Stimulated activated CD4-positive, alpha-beta T cell treated with anti-CD3 and anti-CD28 coated beads, Interleukin-12 subunit alpha, Interleukin-12 subunit beta, amount 100 ng/mL, for 48 hours (primary cell): ENCODE measurements at regions not wholly inside any gene's neighbourhood (a gene's known extent, or its start where the extent isn't known, plus 50 kb on each side); places are given as distances from the start of the nearest gene placed in this dataset.
A peak's percentile ranks its signal among the peaks of the same experiment; 100 is the strongest.

ENCODE experiments used
- DNase-seq, 3 donors: peaks; one replicate each; pipeline ENCODE4 v3.0.0-alpha.2; 2020; ENCODE audit warnings: low read depth in 2 of 3, low spot score in 1 of 3

DNA sequence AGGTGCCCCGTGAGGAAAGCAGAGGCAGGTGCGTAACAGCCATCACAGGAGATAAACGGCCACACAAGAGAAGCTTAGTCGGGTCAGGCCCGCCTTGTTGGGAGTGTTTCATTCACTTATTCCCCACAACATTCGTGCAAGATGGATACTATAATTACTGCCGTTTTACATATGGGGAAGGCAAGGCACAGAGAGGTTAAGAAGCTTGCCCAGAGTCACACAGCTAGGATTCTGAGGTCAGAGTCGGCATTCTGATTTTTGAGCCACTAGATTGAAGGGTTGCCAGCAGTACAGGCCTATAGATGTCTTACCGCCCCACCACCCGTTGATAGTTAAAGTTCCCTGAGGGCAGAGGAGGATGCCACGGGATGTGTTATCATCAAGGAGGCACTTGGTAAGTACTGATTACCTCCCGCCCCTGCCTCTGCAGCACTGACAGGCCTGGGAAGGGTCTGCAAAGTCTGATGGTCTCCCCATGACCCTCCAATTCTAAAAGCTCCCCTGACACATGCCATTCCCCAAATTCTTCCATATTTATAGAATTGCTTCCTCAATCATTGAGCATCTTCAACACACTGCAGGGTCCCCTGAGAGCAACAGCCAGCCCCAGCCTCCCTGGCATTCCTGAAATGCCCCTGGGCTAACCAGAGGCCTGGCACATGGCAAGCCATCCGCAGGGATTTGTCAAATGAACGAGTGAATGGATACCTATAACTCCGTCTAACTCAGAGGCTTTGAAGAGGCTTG lies 74.7 kb upstream of the CLDN14 start:
- DNase-seq, result no peak

DNA sequence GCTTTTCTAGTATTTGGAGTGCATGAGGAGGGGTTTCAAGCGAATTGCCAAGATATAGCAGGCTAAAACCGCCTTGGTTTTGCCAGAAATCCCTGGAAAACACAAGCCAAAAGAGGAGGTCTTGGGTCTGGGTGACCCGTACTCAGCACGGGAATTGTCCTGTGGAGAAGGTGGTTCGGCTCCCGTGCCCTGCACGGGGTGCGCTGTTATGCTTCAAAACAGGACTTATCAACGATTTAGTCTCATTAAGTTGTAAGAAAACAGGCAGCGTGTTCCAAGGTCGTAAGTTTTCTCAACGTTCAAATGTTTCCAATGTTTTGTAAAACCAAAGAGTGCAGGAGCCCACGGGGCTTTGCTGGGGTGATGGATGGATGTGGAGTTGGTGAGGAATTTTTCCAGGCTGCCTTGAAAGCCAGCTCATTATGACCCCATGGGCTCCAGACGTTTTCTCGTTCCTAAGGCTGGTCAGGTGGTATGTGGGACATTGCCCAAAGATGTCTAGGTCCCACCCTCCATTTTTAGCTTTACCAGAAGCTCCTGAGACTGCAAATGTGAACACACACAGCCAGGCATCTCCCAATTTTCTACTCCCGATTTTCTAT lies 75.4 kb upstream of the CLDN14 start:
- DNase-seq, result no peak

DNA sequence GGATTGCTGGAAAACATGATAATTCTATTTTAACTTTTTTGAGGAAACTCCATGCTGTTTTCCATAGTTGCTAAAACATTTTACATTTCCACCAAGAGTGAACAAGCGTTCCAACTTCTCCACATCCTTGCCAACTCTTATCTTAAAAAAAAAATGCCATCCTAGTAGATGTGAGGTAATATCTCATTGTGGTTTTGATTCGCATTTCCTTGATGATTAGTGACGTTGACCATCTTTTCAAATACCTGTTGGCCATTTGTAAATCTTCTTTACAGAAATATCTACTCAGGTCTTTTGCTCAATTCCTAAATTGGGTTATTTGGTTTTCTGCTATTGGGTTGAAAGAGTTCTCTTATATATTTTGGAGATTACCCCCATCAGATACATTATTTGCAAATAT lies 77.4 kb upstream of the CLDN14 start:
- DNase-seq, result no peak

DNA sequence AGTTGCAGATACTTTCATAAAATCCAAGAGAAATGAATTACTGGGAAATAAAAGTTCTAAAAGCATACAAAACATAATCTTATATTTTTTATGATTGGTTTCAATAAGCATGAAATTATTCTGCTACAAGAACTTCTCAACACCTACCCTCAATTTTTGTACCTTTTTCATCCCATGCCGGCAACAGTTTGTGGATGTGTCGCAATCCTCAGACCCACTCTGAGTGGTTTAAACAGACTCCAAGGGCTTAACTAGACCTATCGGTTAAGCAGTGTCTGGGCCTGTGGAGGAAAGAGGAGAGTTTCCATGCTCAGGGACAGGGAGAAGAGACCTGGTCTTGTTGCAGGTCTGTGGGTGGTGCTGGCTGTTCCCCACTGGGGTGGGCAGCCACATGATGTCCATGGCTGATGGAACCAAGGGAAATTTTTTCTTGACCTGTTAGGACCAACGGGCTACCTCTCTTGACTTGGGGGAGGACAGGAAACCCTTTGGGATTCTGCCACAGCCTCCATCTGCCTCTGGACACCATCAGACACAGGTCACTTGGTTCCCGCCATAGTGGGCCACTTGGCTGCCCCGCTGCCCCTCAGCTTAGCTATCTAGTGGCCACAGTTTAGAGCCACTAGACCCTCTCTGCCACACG lies 81.1 kb upstream of the CLDN14 start:
- DNase-seq, result no peak

DNA sequence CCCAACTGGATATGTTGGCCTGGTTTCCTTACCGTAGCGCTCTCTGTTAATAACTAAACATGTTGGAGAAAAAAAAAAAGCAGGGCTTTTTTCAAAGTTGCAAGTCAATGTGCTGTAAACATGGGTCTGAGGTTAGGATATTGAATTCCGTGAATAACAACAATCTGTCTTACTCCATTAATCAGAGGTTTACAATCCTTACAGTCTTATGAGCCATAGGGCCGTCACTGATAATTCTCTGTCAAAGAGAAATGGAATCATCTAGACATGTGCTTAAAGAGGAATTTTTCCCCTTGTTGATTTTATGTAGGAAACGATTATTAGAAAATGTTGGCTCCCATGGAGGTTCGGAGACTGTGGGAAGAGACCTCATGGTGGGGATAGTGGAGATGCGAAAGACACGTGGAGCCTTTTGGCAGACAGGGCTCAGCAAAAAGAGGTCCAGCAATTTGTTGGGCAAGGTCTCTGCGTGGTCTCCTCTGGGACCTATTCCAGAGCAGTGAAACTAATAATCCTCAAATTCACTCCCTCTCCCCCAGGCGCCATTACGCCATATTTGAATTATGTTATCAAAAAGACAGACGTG lies 83.5 kb upstream of the CLDN14 start:
- no peak for DNase-seq

DNA sequence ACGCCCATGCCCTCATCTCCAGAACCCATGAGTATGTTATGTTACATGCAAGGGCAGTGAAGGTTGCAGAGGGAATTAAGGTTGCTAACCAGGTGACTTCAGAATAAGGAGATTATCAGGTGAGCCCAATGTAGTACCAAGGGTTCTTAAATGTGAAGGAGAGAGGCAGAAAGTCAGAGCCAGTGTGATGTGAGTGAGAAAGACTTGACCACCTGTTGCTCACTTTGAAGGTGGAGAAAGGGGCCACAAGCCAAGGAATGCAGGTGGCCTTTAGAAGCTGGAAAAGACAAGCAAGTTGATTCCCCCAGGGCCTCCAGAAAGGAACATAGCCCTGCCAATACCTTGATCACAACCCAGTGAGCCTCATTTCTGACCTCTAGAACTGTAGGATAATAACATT lies 84.7 kb upstream of the CLDN14 start:
- DNase-seq, result no peak

DNA sequence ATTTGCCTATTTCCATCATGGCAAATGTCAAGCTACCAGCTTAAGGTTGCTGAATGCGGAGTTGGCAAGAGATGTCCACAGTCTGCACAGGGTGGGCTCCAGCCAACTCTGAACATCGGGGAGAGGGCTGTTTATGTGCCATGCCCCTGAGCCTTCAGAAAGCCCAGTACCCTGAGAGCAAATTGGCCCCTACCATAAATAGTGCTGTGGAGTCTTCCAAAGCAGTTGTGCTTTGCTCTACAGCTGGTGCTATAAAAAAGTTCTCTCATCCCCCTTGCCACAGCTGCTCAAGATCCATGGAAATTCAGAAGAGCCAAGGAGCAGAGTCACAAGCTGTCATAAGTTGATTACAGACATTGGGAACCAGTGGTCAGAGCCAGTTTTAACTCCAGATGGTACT lies 85.6 kb upstream of the CLDN14 start:
- no peak for DNase-seq

DNA sequence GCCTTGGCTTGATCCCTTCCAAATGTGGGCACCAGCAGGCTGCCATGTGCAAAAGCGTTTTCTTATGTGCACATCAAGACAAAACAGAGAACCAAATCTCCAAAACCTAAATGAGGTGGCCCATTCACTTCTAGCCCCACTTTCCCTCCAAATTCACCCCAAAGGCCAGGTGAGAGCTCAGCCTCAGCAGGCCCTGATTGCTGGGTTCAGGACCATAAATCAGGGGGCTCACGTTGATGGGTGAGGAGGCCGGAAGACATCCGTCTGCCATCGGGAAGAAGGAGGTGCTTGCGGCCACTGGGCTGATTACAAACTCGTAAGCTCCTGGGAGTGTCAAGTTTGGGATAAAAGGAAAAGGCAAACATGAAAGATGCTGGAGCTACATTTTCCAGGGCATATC lies 86.7 kb upstream of the CLDN14 start:
- DNase-seq, result no peak

DNA sequence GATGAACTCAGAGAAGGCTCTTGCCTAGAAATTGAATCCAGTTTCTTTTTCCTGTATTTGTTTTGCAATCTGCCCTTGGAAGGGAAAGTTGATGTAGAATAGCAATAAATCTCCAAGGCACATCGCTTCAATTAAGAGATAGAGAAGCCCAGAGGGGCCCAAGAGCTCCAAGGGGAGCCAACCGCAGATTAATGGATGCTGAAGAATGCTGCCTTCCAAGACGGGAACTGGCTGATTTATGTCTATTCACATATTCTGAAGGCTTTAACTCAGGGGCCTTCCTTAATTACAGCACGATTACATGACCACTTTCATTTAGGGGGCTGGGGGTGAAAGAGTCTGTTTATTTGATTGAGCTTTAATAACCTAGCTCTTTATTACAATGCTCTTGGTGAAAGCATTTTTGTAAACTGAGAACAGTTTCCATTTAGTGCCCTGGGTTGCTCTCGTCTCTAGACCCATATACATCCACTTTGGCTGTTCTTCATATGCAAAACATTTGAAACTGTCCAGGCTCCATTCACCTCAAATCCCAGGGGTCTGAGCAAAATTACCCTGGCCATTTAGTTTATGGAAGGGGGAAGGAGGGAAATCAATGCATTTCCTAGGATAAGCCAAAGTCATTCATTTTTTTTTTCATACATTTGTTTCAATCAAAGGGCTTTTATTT lies 87.4 kb upstream of the CLDN14 start:
- no peak for DNase-seq

DNA sequence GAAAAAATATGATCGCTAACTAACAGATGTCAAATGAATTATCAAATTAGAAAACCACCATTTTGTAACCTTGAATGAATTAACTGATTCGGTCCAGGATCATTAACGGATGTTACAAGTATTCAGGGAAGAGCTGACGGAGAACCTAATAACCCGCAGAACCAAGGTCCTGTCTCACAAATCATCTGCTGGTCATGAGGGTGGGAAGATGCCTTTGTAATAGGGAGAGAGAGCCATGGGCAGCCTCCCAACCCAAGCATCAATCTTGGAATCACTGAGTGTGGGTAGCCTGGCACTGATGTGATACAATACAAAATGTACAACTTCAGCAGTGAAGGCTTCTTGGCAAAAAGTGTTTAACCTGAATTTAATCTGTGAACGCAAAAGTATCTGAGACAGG lies 89.6 kb upstream of the CLDN14 start:
- no peak for DNase-seq

DNA sequence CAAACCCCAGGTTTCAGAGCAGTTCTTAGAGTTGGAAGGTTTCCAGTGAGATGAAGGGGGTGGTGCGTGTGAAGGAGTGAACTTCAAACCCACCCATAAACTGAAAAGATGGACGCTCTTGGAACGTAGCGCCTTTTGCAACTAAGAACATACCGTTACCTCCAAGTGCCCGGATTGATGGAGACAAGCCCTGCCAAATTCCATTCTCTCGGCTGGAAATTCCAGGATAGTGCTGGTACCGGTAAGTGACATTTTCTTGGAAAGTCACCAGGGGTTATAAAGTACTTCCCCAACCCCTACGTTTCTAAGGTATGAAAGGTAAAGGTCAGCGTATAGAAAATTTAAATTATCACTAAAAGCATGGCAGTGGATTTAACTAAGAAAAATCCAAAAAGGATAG lies 91.6 kb upstream of the CLDN14 start:
- no peak for DNase-seq

DNA sequence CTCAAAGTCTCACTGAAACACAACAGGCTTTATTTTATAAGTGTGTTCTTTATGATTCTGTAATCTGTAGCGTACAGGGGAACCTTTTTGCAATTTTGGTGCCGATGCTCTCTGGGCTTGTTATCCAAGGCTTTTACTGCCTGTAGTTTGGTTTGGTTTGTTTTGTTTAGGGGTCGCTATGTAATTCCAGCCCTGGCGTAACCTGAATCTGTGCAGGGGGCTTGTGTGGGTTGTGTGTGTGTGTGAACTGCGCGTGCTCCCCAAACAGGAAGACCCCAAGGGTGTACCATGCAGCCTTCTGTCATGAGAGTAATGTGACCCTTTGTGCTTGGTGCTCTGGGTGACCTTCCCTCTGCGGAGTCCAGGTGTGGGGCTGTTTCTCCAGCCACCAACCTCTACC lies 92.1 kb upstream of the CLDN14 start:
- no peak for DNase-seq

DNA sequence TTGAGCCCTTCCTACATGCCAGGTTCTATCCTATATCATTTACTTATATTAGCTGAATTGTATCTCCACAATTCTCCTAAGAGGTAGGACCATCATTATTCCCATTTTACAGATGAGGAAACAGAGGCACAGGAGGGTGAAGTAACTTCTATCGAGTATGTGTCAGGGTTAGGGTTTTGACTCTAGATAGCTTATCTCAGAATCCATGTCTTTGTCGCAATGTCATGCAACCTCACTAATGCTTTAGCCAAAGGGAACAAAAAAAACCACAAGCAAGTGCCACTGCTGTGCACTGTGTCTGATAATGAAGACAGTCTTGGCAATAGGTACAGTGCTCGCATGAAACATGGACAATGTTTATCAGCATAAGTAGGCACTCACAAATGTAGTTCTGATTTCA lies 95.4 kb upstream of the CLDN14 start:
- DNase-seq, result no peak

DNA sequence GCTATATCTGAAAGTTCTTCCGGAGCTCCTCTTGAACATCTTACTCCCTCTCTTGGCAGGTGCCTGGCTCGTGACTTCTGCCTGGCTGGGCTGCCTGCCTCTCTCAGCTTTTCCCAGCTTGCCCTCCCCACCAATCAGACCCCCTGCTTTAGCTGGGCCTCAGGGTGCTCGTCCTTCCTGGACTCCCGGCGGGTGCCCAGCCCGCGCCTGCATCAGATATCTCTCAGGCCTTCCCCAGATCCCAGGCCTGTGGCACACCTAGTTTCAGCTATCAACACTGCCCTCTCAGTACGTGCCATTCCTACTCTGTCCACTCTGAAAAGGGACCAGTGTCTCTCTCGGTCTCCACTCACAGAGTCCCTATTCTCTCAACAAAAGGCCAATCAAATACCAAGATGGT lies 96.5 kb upstream of the CLDN14 start:
- no peak for DNase-seq

DNA sequence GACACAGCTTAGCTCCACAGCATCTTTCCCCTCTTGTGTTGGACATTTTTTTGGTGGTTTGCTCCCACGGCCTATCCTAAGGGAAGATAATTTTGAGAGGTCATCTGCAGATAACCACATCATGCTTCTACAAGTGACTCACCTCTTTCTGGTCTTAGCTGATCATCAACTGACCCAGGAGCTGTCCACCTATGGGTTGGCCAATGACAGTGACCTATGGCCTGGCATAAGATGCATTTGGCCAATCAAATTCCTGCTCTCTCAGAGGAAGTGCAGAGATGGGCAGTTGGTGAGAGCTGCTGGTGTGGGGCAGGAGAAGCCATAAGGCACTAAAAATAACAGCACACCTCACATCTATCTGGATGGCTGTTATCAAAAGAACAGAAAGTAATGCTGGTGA lies 100.0 kb upstream of the CLDN14 start:
- no peak for DNase-seq

DNA sequence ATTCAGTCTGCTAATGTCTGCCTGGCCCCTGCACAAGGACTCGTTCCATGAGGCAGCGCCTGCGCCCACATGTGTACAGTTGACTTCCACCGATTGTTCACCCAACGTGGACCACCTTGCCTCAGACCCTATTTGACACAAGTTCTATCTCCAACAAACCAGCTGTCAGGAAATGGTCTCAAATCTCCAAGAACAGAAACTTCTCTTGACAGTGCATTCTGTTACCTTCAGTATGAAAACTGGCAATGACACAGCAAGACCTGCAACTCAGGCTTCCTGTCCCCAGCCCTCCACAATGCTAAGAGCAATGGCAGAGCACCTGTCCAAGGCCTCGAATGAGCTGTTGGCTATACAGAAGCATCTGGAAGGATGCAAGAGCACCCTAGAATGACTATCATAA lies 102.3 kb upstream of the CLDN14 start:
- DNase-seq, result no peak

DNA sequence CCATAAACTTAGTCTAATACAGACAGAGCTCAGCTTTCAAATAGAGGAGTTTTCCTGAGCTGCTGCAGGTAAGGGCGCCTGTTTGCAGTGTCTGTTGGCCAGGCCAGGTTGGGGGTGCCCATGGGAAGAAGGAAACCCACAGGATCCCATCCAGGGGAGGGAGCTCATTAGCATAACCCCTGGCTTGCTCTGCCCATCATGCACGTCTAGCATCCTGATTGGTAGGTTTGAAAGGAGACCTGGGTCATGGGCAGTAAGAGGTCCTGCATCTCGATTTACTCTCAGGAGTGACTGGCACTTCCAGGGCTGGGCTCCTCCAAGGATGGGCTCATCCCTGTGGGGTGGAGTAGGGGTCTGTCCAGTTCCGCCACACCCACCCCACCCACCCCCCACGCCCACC lies 103.7 kb upstream of the CLDN14 start:
- DNase-seq, result no peak

DNA sequence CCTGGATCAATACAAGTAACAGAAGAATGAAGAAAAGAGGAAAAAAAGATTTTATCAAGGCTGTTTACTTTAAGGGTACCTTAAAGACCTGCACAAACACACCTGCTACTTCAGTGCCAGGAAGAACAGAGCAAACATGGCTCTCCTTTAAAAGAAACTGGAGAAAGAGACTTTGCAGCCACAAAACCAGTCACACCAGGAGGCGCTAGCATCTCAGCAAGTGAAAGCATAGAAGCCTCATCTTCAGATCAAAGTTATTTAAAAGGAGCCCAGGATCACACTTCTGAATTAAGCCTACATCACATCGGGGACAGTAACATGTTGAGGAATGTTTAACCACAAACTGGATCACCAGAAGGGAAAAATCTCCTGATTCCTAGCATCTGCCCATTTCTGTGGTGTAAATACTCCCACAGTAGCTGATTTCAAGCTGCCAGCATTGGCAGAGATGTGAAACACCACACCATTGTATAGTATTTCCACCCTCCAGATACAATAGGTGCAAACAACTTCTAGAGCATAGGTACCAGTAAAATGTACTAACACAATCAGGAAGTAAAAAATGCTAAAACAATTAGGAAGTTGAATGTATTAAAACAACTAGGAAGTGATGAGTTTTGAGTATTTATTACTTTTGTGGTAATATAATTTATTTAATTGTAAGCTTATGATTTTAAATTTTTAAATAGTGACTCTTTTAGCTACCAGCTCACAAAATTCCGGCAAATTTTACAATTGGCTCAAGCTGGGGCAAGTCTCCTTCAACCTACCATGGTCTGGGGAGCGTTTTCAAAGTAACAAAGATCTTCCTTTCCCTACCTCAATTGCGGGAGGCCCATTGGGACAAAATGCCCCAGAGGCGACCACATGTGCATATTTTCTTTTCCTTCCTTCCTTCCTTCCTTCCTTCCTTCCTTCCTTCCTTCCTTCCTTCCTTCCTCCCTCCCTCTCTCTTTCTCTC lies 105.3 kb upstream of the CLDN14 start:
- peak in 1 of 3 donors; percentile 17 for DNase-seq

DNA sequence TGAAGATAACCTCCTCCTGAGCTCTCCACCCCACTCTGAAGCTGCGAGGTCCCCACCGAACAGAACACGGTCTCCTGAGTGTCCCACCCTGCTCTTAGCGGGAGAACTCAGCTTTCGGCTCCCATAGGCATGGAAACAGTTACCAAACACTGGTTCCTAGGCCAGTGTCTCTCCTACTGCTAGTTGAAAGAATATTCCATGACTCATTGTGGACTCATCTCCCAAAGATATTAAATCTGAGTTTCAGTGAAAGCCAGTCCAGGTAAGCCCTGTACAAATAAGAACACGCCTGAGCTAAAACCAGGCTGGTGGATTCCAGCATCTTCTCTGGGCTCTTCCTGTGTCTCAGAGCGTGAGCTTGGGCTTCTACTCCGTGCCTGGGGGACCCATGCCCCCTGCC lies 107.5 kb upstream of the CLDN14 start:
- DNase-seq, result no peak

DNA sequence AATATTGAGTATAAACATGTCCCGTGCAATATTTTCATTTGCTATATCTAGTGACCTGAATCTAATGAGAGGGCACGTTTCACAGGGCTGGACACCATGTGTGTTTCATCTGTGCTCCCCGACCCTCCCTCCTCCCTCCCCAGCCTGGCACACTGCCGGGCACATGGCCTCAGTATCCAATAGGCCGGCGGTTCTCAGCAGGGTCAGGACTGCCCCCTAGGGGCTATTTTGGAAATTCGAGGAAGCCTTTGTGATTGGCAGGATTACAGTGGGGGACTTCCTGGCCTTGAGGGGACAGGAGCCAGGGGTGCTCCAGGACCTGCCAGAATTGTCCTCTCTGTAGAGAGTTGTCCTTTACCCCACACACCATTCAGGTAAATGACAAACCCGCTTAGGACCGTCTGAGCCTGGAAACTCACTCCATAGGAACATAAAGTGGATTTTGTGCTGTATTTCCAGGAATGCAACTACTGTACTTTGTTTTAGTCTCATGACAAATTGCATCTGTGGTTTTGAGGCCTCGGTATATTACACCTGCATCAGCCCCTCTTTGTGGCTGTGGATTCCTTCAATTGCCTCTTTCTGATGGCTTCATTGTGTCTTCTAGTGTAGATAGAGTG lies 109.5 kb upstream of the SIM2 start:
- peak in 2 of 3 donors; percentile 12 to 20 for DNase-seq
